ENCODE measurements at regions not wholly inside any gene's neighbourhood (a gene's known extent, or its start where the extent isn't known, plus 50 kb on each side); places are given as distances from the start of the nearest gene placed in this dataset.

GRCh38 chr5:125503946-125504345, 757.5 kb upstream of the ZNF608 start:
- Histone ChIP-seq H3K4me3 (replicated peaks in 1 of 3; ENCODE audit: insufficient read depth in 1 of 3, low read depth in 1 of 3, low read length in 3 of 3) (no peak overlapping the region), H3K36me3 (ENCODE audit: control insufficient read depth in 2 of 2, extremely low read depth in 1 of 2, insufficient read depth in 2 of 2, low read length in 2 of 2) (no peaks in the 10 kb centered on the region), H2AFZ (ENCODE audit: low read depth, low read length) (no peak overlapping the region), H3K27me3 (ENCODE audit: control insufficient read depth in 2 of 2, insufficient read depth in 2 of 2, low read length in 2 of 2) (no peaks in the 10 kb centered on the region), H3K27ac (ENCODE audit: insufficient read depth, low read depth, low read length) (no peak overlapping the region), H3K9me1 (replicated peaks; ENCODE audit: control insufficient read depth, extremely low read depth, insufficient read depth, low read length) (no peaks in the 10 kb centered on the region), H3K4me2 (ENCODE audit: insufficient read depth, low read length) (no peak overlapping the region), H3K4me1 (ENCODE audit: control insufficient read depth, extremely low read depth, insufficient read depth, low read length) (no peaks in the 10 kb centered on the region), H3K9me3 (replicated peaks; ENCODE audit: control insufficient read depth, insufficient read depth, low read length) (no peaks in the 10 kb centered on the region), H3K9ac (replicated peaks; ENCODE audit: extremely low read depth, insufficient read depth, low read length) (no peak overlapping the region), H3K79me2 (ENCODE audit: control insufficient read depth, insufficient read depth, low read length) (no peaks in the 10 kb centered on the region), H4K20me1 (replicated peaks; ENCODE audit: control insufficient read depth, extremely low read depth, insufficient read depth, low read length) (no peaks in the 10 kb centered on the region)
- BruUV-seq (replicated peaks) = no TSS peak
- intact Hi-C loops (cut with micrococcal nuclease) (no loop called here), dilution Hi-C loops (cut with MboI; ENCODE audit: extremely low pct_ligation_motif_present, low sequenced_read_pairs) (no loop called here)
- DNase-seq (ENCODE audit: low read depth, low spot score) (no peak), FAIRE-seq (no peak)
- TF ChIP-seq EZH2 (IDR thresholded peaks at IDR 0.05; ENCODE audit: borderline replicate concordance, low read depth, low read length, severe bottlenecking) (no peak), MYC (IDR thresholded peaks at IDR 0.05; ENCODE audit: low read depth, low read length) (no peak), GATA2 (IDR thresholded peaks at IDR 0.05; ENCODE audit: insufficient read depth, insufficient read length, low read depth, low read length) (no peak), POLR2A (IDR thresholded peaks at IDR 0.05; ENCODE audit: low read depth, low read length) (no peak), JUN (IDR thresholded peaks at IDR 0.05; ENCODE audit: borderline replicate concordance, insufficient read depth, insufficient read length, low read depth) (no peak), POLR2AphosphoS5 (IDR thresholded peaks at IDR 0.05; ENCODE audit: insufficient read depth, low read depth, low read length) (no peak), FOS (IDR thresholded peaks at IDR 0.05; ENCODE audit: borderline replicate concordance, insufficient read depth, low read length) (no peak)
- TF ChIP-seq, protein P1, sequence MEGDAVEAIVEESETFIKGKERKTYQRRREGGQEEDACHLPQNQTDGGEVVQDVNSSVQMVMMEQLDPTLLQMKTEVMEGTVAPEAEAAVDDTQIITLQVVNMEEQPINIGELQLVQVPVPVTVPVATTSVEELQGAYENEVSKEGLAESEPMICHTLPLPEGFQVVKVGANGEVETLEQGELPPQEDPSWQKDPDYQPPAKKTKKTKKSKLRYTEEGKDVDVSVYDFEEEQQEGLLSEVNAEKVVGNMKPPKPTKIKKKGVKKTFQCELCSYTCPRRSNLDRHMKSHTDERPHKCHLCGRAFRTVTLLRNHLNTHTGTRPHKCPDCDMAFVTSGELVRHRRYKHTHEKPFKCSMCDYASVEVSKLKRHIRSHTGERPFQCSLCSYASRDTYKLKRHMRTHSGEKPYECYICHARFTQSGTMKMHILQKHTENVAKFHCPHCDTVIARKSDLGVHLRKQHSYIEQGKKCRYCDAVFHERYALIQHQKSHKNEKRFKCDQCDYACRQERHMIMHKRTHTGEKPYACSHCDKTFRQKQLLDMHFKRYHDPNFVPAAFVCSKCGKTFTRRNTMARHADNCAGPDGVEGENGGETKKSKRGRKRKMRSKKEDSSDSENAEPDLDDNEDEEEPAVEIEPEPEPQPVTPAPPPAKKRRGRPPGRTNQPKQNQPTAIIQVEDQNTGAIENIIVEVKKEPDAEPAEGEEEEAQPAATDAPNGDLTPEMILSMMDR (IDR thresholded peaks at IDR 0.05; ENCODE audit: extremely low read depth in 1 of 2, insufficient read depth in 1 of 2, low read depth in 1 of 2, low read length in 2 of 2) = no peak
- TF ChIP-seq, protein P2, sequence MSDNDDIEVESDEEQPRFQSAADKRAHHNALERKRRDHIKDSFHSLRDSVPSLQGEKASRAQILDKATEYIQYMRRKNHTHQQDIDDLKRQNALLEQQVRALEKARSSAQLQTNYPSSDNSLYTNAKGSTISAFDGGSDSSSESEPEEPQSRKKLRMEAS (IDR thresholded peaks at IDR 0.05; ENCODE audit: insufficient read depth, insufficient read length) = no peak
- CTCF ChIA-PET = no interaction called here
- POLR2A ChIA-PET = no interaction called here

Measured in endothelial cell of umbilical vein (primary cell).